CD14-positive monocyte (primary cell): ENCODE measurements at regions not wholly inside any gene's neighbourhood (a gene's known extent, or its start where the extent isn't known, plus 50 kb on each side); places are given as distances from the start of the nearest gene placed in this dataset.

Experiments
- DNase-seq, 3 donors: peaks; one replicate each; pipeline ENCODE4 v3.0.0-alpha.2; 2011 to 2022
- H2AFZ ChIP-seq: 2 replicates; pipeline ENCODE4 v1.6.0; 2012; ENCODE audit warnings: mild to moderate bottlenecking, low read depth, low read length, inconsistent platforms; ENCODE audit not compliant: insufficient read depth, poor library complexity, severe bottlenecking
- H3K27ac ChIP-seq, 2 donors: 1 replicate in 1 of 2; 2 replicates in 1 of 2; pipeline ENCODE4 v1.5.1; 2012 to 2013; ENCODE audit warnings: low read length in 2 of 2, control low read depth in 1 of 2, inconsistent platforms in 1 of 2, low read depth in 1 of 2, mild to moderate bottlenecking in 1 of 2
- H3K27me3 ChIP-seq, 2 donors: one replicate each; pipeline versions ENCODE4 v1.6.0 to v1.6.1; 2011 to 2013; ENCODE audit warnings: low read length in 2 of 2; ENCODE audit not compliant: control insufficient read depth in 2 of 2, insufficient read depth in 2 of 2
- H3K36me3 ChIP-seq, 2 donors: replicated peaks in 1 of 2; 1 replicate in 1 of 2; 2 replicates in 1 of 2; pipeline versions ENCODE4 v1.5.1 to v1.6.1; 2012 to 2013; ENCODE audit warnings: low read length in 2 of 2, control low read depth in 1 of 2, inconsistent platforms in 1 of 2, mild to moderate bottlenecking in 1 of 2; ENCODE audit not compliant: insufficient read depth in 2 of 2, control insufficient read depth in 1 of 2
- H3K4me1 ChIP-seq, 2 donors: 1 replicate in 1 of 2; 2 replicates in 1 of 2; pipeline versions ENCODE4 v1.5.1 to v1.6.1; 2012 to 2013; ENCODE audit warnings: low read length in 2 of 2, control low read depth in 1 of 2, inconsistent platforms in 1 of 2, mild to moderate bottlenecking in 1 of 2, moderate library complexity in 1 of 2; ENCODE audit not compliant: insufficient read depth in 2 of 2, control insufficient read depth in 1 of 2
- H3K4me2 ChIP-seq: replicated peaks from 2 replicates; pipeline ENCODE3; 2012; ENCODE audit warnings: low read length, moderate library complexity, mild to moderate bottlenecking; ENCODE audit not compliant: poor library complexity, severe bottlenecking; ENCODE audit errors: extremely low read depth
- H3K4me3 ChIP-seq, 3 experiments: fragments of 200-600 bp in 1 of 3; sonication (generic) in 1 of 3; replicated peaks in 1 of 3; 1 replicate in 2 of 3; 2 replicates in 1 of 3; pipeline ENCODE4 v1.5.1; 2011 to 2013; ENCODE audit warnings: low read length in 3 of 3, mild to moderate bottlenecking in 3 of 3, control low read depth in 2 of 3, low read depth in 2 of 3, inconsistent platforms in 1 of 3, moderate library complexity in 1 of 3
- H3K79me2 ChIP-seq: 2 replicates; pipeline ENCODE4 v1.6.0; 2012; ENCODE audit warnings: mild to moderate bottlenecking, control low read depth, inconsistent platforms, low read length, moderate library complexity; ENCODE audit not compliant: insufficient read depth
- H3K9ac ChIP-seq: 2 replicates; pipeline ENCODE4 v1.6.0; 2017; ENCODE audit warnings: low read length, mild to moderate bottlenecking; ENCODE audit not compliant: insufficient read depth, poor library complexity, severe bottlenecking
- H3K9me3 ChIP-seq, 2 donors: replicated peaks in 1 of 2; 1 replicate in 1 of 2; 2 replicates in 1 of 2; pipeline versions ENCODE4 v1.5.1 to v1.6.1; 2012 to 2013; ENCODE audit warnings: low read length in 2 of 2, control low read depth in 1 of 2; ENCODE audit not compliant: control insufficient read depth in 1 of 2, insufficient read depth in 1 of 2
- H4K20me1 ChIP-seq: 2 replicates; pipeline ENCODE4 v1.6.0; 2012; ENCODE audit warnings: mild to moderate bottlenecking, low read length, control low read depth, moderate library complexity; ENCODE audit not compliant: insufficient read depth
- H3K27ac Mint-ChIP-seq, 7 donors: one replicate each; pipeline ENCODE4 v1.8.0; 2020; ENCODE audit warnings: mild to moderate bottlenecking in 7 of 7, mixed read lengths in 7 of 7, moderate library complexity in 6 of 7, inconsistent platforms in 2 of 7
- H3K27me3 Mint-ChIP-seq, 3 donors: one replicate each; pipeline ENCODE4 v1.8.0; 2021 to 2022; ENCODE audit warnings: low read depth in 3 of 3, mild to moderate bottlenecking in 3 of 3, mixed read lengths in 3 of 3, moderate library complexity in 3 of 3, inconsistent platforms in 1 of 3
- H3K36me3 Mint-ChIP-seq, 2 donors: one replicate each; pipeline ENCODE4 v1.8.0; 2020; ENCODE audit warnings: mixed read lengths in 2 of 2, inconsistent platforms in 1 of 2, mild to moderate bottlenecking in 1 of 2
- H3K4me1 Mint-ChIP-seq: one replicate; pipeline ENCODE4 v1.8.0; 2020; ENCODE audit warnings: mild to moderate bottlenecking, mixed read lengths
- H3K4me3 Mint-ChIP-seq, 2 donors: one replicate each; pipeline ENCODE4 v1.8.0; 2020; ENCODE audit warnings: mild to moderate bottlenecking in 2 of 2, mixed read lengths in 2 of 2, moderate library complexity in 1 of 2
- H3K9me3 Mint-ChIP-seq, 7 donors: one replicate each; pipeline ENCODE4 v1.8.0; 2020 to 2022; ENCODE audit warnings: mixed read lengths in 7 of 7, mild to moderate bottlenecking in 6 of 7, moderate library complexity in 6 of 7, inconsistent platforms in 2 of 7
- CTCF ChIP-seq: fragments of 200-600 bp; IDR thresholded peaks from one replicate; pipeline ENCODE4 v1.8.0; 2022; ENCODE audit warnings: antibody characterized with exemption, mild to moderate bottlenecking
- whole genome bisulfite sequencing: methylation state at CpG from one replicate; pipeline ENCODE4 v1.1.5; 2013; ENCODE audit warnings: missing lambda C conversion rate; ENCODE audit not compliant: insufficient coverage; 5-methylcytosine and 5-hydroxymethylcytosine counted together
- intact Hi-C, 2 donors: fragments of 100-400 bp; cut with micrococcal nuclease; formaldehyde crosslinking; loops; one replicate each; pipeline versions ENCODE4 v1.15.0 to v1.15.1; 2023

GRCh38 chr12:92614001-92614400, 88.8 kb upstream of the PLEKHG7 start:
- H3K4me1 Mint-ChIP-seq: no peaks in the 10 kb centered on the region
- Histone ChIP-seq H3K36me3 (no peaks in the 10 kb centered on the region), H3K4me3 (no peak overlapping the region), H3K27me3 (no peaks in the 10 kb centered on the region), H2AFZ (no peak overlapping the region), H3K9me3 (no peaks in the 10 kb centered on the region), H4K20me1 (no peaks in the 10 kb centered on the region), H3K79me2 (no peaks in the 10 kb centered on the region), H3K4me2 (no peak overlapping the region), H3K4me1 (no peaks in the 10 kb centered on the region), H3K27ac (no peak overlapping the region), H3K9ac (no peak overlapping the region)
- no peaks in the 10 kb centered on the region for H3K36me3 Mint-ChIP-seq
- H3K4me3 Mint-ChIP-seq: no peak overlapping the region
- peaks cover 0 to 1% (median 0%) of the 10 kb centered on the region in 7 donors for H3K9me3 Mint-ChIP-seq
- no peak for TF ChIP-seq CTCF
- H3K27me3 Mint-ChIP-seq: no peaks in the 10 kb centered on the region
- no peak overlapping the region for H3K27ac Mint-ChIP-seq
- intact Hi-C loops: no loop called here
- no peak for DNase-seq
- WGBS: no CpG with 5 or more reads among the region's 2 CpGs

- H3K27me3 Mint-ChIP-seq: no peaks in the 10 kb centered on the region
- WGBS: 100% methylated on average over 1 of the region's 2 CpGs
- Histone ChIP-seq H3K9ac (no peak overlapping the region), H3K4me2 (no peak overlapping the region), H3K27ac (no peak overlapping the region), H3K9me3 (no peaks in the 10 kb centered on the region), H3K4me1 (peaks cover 0 to 6% of the 10 kb centered on the region in 2 donors), H3K4me3 (no peak overlapping the region), H4K20me1 (no peaks in the 10 kb centered on the region), H3K36me3 (no peaks in the 10 kb centered on the region), H2AFZ (no peak overlapping the region), H3K79me2 (no peaks in the 10 kb centered on the region), H3K27me3 (no peaks in the 10 kb centered on the region)
- H3K9me3 Mint-ChIP-seq: peaks cover 0 to 1% (median 0%) of the 10 kb centered on the region in 7 donors
- intact Hi-C loops: no loop called here
- no peak for TF ChIP-seq CTCF
- no peak overlapping the region for H3K27ac Mint-ChIP-seq
- peaks cover 5% of the 10 kb centered on the region for H3K4me1 Mint-ChIP-seq
- DNase-seq: no peak
- H3K36me3 Mint-ChIP-seq: no peaks in the 10 kb centered on the region
- H3K4me3 Mint-ChIP-seq: no peak overlapping the region
These were observed 90.2 kb upstream of the PLEKHG7 start for GRCh38 chr12:92612611-92613010.
